HepG2 (cell line): ENCODE measurements at regions not wholly inside any gene's neighbourhood (a gene's known extent, or its start where the extent isn't known, plus 50 kb on each side); places are given as distances from the start of the nearest gene placed in this dataset.

ENCODE experiments used
- ATAC-seq: fragments of 200-7000 bp; cut with Tn5 transposase; 3 replicates; pipeline ENCODE4 v1.9.1; 2020; ENCODE audit warnings: mild to moderate bottlenecking, moderate library complexity
- BruUV-seq: library from RNA; stranded (reverse); fragments of 400-500 nt; replicated peaks from 2 replicates; lab custom pipeline; 2021; lab: Mats Ljungman, UMichigan
- CTCF ChIA-PET: fragments of 300-600 bp; formaldehyde crosslinking; extraction: SDS; loops from one replicate; lab custom pipeline; 2021; ENCODE audit warnings: low total read pairs, inconsistent platforms, low intra/inter-chr PET ratio; lab: Yijun Ruan, JAX
- POLR2A ChIA-PET: fragments of 350-600 bp; sonication (Branson Sonifier 250); formaldehyde crosslinking; loops from one replicate; lab custom pipeline; 2020; ENCODE audit warnings: antibody characterized with exemption, inconsistent platforms; lab: Yijun Ruan, JAX
- DNase-seq: peaks from one replicate; pipeline ENCODE4 v3.0.0-alpha.2; 2015; ENCODE audit warnings: low spot score
- FAIRE-seq: peaks from 3 replicates; lab custom pipeline; 2011; peaks lifted over from hg19 to GRCh38; lab: Jason Lieb, UNC
- H2AFZ ChIP-seq: one replicate; pipeline ENCODE4 v1.6.1; 2011; ENCODE audit warnings: low read length, inconsistent platforms
- H3K27ac ChIP-seq: fragments of 300-600 bp; 3 replicates; pipeline ENCODE4 v1.8.0; 2011; ENCODE audit warnings: mixed run types, mild to moderate bottlenecking, mixed read lengths, low read length, inconsistent platforms; ENCODE audit not compliant: insufficient read depth; ENCODE audit errors: extremely low read length
- H3K27me3 ChIP-seq, 2 experiments: fragments of 200-600 bp in 1 of 2; 2 replicates in 1 of 2; 3 replicates in 1 of 2; pipeline versions ENCODE4 v1.6.0 to v1.8.0; 2011; ENCODE audit warnings: low read length in 2 of 2, mild to moderate bottlenecking in 2 of 2, moderate library complexity in 2 of 2, inconsistent platforms in 1 of 2; ENCODE audit not compliant: insufficient read depth in 2 of 2, control insufficient read depth in 1 of 2
- H3K36me3 ChIP-seq, 2 experiments: fragments of 200-600 bp in 1 of 2; replicated peaks in 1 of 2; 2 replicates in 1 of 2; 3 replicates in 1 of 2; pipeline versions ENCODE4 v1.5.1 to v1.8.0; 2011; ENCODE audit warnings: low read length in 2 of 2, inconsistent platforms in 1 of 2; ENCODE audit not compliant: insufficient read depth in 2 of 2, control insufficient read depth in 1 of 2
- H3K4me1 ChIP-seq: 2 replicates; pipeline ENCODE4 v1.5.1; 2012; ENCODE audit warnings: low read length, inconsistent platforms; ENCODE audit not compliant: insufficient read depth
- H3K4me2 ChIP-seq: 2 replicates; pipeline ENCODE4 v1.6.0; 2011; ENCODE audit warnings: low read depth, low read length, inconsistent platforms
- H3K4me3 ChIP-seq, 3 experiments: fragments of 200-600 bp in 1 of 3; sonication (generic), shearing (Covaris generic) in 1 of 3; replicated peaks in 1 of 3; 2 replicates each; pipeline ENCODE4 v1.5.1; 2011 to 2016; ENCODE audit warnings: low read length in 3 of 3, inconsistent platforms in 2 of 3, low read depth in 2 of 3, mild to moderate bottlenecking in 2 of 3, control low read depth in 1 of 3, mixed read lengths in 1 of 3; ENCODE audit not compliant: insufficient read depth in 1 of 3
- H3K79me2 ChIP-seq: one replicate; pipeline ENCODE4 v1.6.1; 2011; ENCODE audit warnings: low read length, inconsistent platforms; ENCODE audit not compliant: insufficient read depth
- H3K9ac ChIP-seq: 2 replicates; pipeline ENCODE4 v1.6.0; 2011; ENCODE audit warnings: mild to moderate bottlenecking, low read depth, low read length, inconsistent platforms; ENCODE audit not compliant: insufficient read depth
- H3K9me3 ChIP-seq: 2 replicates; pipeline ENCODE4 v1.5.1; 2012; ENCODE audit warnings: mild to moderate bottlenecking, low read length
- H4K20me1 ChIP-seq: 2 replicates; pipeline ENCODE4 v1.6.0; 2011; ENCODE audit warnings: inconsistent platforms, mild to moderate bottlenecking, low read length, moderate library complexity; ENCODE audit not compliant: insufficient read depth
- NFE2L2 ChIP-seq: fragments of 150-350 bp; IDR thresholded peaks from 2 replicates; pipeline ENCODE4 v1.6.1; 2014; ENCODE audit warnings: low read length
- NFIB ChIP-seq: sonication (generic); formaldehyde crosslinking; IDR thresholded peaks from 2 replicates; pipeline ENCODE4 v1.9.0; 2021; ENCODE audit warnings: missing genetic modification reagents, mild to moderate bottlenecking, borderline replicate concordance
- ZNF484 ChIP-seq: sonication (generic); formaldehyde crosslinking; IDR thresholded peaks from 2 replicates; pipeline ENCODE4 v1.5.1; 2020; ENCODE audit warnings: mild to moderate bottlenecking, low read depth, missing genetic modification reagents, borderline replicate concordance
- ZNF557 ChIP-seq: sonication (generic); formaldehyde crosslinking; IDR thresholded peaks from 2 replicates; pipeline ENCODE4 v1.4.0; 2020; ENCODE audit warnings: missing genetic modification reagents
- ZNF589 ChIP-seq: sonication (generic); formaldehyde crosslinking; conservative IDR thresholded peaks from 2 replicates; pipeline ENCODE4 v1.8.0; 2022; ENCODE audit warnings: mild to moderate bottlenecking, moderate library complexity, missing genetic modification reagents
- ZNF597 ChIP-seq: sonication (generic); formaldehyde crosslinking; IDR thresholded peaks from 2 replicates; pipeline ENCODE4 v1.5.0; 2020; ENCODE audit warnings: missing genetic modification reagents
- WGBS: methylation state at CpG from one replicate; pipeline ENCODE4 v1.1.6; 2017; ENCODE audit warnings: low lambda C conversion rate; 5-methylcytosine and 5-hydroxymethylcytosine counted together
- in situ Hi-C: cut with HindIII; loops from 2 replicates; pipeline ENCODE4 v1.10.0; 2017; ENCODE audit warnings: low pct_unique_long_range_greater_than_20kb; ENCODE audit not compliant: extremely low pct_ligation_motif_present
- intact Hi-C: fragments of 100-400 bp; cut with micrococcal nuclease; formaldehyde crosslinking; loops from one replicate; pipeline ENCODE4 v1.10.0; 2022; ENCODE audit not compliant: unreplicated experiment

- TF ChIP-seq ZNF589 (CRISPR knock-in tag) (no peak), ZNF597 (CRISPR knock-in tag) (no peak), NFE2L2 (no peak)
Measured at GRCh38 chr14:104385111-104385510, 194.5 kb upstream of the C14orf180 start (continued).

GRCh38 chr14:104385531-104386101 lies 193.9 kb upstream of the C14orf180 start:
- no peak overlapping the region for H3K4me2 ChIP-seq
- H3K27ac ChIP-seq: no peak overlapping the region
- H3K27me3 ChIP-seq: peaks cover 20 to 84% of the 10 kb centered on the region in 2 experiments
- H3K4me1 ChIP-seq: no peaks in the 10 kb centered on the region
- DNase-seq: no peak
- BruUV-seq: no TSS peak
- 14% methylated on average over 8 of the region's 20 CpGs for WGBS
- ChIA-PET CTCF (no interaction called here), POLR2A (no interaction called here)
- FAIRE-seq: no peak
- TF ChIP-seq NFIB (CRISPR knock-in tag): no peak
- TF ChIP-seq ZNF557 (CRISPR knock-in tag): no peak
- TF ChIP-seq ZNF484 (CRISPR knock-in tag): no peak
- no peaks in the 10 kb centered on the region for H3K9me3 ChIP-seq
- H4K20me1 ChIP-seq: no peaks in the 10 kb centered on the region
- no peak overlapping the region for H2AFZ ChIP-seq
- in situ Hi-C loops: no loop called here
- intact Hi-C loops: no loop called here
- H3K79me2 ChIP-seq: no peaks in the 10 kb centered on the region
- H3K4me3 ChIP-seq: no peak overlapping the region
- ATAC-seq: no peak
- no peak overlapping the region for H3K9ac ChIP-seq
- H3K36me3 ChIP-seq: no peaks in the 10 kb centered on the region
